Right hindlimb (tissue), 1 donor: ENCODE measurements at regions not wholly inside any gene's neighbourhood (a gene's known extent, or its start where the extent isn't known, plus 50 kb on each side); places are given as distances from the start of the nearest gene placed in this dataset.
A peak's percentile ranks its signal among the peaks of the same experiment; 100 is the strongest.
"Not testable (repeated sequence)": the region's sequence is repeated elsewhere in the genome, so short reads cannot be mapped to it uniquely, and the experiment has no call there.

Experiments
- DNase-seq: peaks from one replicate; pipeline ENCODE4 v3.0.0-alpha.2; 2018

DNA sequence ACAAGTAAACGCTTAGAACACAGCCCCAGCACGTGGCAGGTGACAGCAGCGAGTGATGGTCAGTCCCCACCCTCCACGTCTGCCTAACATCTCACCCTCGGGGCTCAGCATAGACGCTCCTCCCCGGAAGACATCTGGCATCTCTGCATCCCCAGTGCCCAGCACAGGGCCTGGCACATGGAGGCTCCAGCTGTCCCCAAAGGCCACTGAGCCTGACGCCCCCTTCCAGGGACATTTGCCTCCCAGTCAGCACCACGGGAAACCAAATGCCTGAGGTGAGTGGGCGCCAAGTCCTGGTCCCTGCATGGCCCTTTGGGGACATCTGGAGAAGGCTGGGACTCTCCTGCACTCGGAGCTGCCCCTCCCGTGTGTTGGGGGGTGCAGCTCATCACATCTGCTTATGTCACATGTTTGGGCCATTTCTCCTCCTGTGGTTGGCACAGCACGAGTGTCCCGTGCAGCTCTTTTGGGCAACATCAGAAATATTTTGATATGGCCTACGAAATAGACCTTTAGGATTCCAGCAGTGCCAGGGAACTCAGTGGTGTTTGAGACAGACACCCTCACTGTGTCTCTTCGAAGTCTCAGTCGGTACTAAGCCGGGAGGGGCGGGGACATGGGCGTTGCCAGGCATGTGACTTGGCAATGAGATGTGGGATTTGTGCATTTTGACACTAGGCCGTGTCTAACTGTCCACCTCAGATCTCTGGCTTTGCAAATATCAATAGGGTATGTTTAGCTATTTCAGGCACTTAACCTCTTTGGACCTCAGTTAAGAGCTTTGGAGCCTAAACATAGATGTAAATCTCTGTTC is 315.0 kb downstream of the PTPRU start:
- DNase-seq = no peak

DNA sequence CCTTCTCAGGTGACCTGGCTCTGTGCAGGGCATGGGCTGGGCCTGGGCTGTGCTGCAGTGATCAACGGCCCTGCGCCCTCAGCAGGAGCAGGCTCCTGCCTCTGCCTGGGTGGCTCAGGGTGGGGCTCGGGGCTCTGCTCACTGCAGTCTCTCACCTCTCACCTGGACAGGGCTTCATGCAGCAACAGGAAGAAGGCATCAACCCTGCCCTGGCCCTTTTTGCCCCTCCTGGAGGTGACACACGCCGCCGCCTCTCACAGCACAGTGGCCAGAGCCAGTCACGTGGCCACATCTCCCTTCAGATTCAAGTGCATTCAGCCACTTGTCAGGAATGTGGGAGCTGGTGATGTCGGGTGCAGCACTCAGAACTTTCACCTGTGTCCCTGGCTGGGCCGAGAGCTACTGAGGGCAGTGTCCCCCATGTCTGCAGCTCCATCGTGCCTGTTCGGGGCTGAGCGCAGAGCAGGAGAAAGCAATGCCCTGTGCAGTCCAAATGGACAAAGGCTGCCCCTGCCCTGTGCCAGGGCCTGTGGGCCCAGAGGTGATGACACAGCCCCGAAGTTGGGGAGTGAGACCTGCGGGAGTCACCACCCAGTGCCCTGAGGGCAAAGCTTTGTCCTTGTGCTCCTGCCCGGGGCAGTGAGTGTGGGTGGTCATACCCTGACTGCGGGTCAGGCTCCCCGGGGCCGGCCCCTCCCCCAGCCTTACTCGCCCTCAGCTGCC is 314.0 kb downstream of the PTPRU start:
- no peak for DNase-seq

DNA sequence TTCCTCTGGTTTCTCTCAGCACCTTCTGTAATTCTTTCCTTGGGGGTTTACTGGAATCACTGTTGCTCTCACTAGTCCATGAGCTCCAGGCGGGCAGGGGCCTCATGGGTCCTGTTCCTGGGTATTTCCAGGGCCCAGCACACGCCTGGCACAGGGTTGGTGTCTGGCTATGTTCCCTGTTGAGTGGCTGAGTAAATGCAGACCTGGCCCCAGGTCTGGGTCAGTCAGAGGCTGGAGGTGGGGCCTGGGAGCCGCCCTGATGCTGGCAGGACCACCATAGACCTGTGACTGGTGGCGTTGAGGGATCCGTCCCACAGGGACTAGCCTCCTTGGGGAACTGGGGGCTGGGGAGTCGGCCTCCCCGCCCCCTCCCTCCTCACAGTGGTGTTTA is 313.4 kb downstream of the PTPRU start:
- not testable (repeated sequence) for DNase-seq

DNA sequence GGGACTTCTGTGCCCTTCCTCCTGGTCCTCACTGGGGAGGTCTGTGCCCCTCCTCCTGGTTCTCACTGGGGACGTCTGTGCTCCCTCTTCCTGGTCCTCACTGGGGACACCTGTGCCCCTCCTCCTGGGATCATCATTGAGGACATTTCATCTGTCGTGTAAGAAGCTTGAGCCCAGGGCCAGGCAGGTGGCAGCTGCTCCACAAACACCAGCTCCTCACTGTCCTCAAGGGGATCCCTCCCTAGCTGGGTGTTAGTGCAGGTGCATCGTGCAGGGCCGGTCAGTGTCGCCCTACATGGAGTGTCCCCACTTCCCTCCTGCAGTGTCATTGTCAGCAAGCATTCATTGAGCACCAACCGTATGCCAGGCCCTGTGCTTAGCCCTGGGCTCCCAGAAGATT is 312.7 kb downstream of the PTPRU start:
- no peak for DNase-seq

DNA sequence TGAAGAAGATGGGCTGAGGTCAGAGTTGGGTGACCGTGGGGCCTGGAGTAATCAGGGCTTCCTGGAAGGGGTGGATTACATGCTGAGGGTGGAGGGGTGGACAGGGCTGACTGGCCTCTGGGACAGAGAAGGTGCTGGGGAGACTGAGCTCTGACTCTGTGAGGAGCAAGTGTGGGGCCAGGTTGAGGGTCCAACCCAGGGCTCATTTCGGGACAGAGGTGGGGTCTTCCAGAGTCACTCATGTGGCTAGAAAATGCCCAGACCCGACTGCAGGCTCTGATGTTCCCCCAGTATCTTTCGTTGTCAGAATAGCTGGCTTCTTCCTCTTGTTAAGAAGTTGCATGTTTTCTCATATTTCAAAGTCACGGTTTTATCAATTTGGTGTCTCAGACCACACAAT is 311.8 kb downstream of the PTPRU start:
- DNase-seq = no peak

DNA sequence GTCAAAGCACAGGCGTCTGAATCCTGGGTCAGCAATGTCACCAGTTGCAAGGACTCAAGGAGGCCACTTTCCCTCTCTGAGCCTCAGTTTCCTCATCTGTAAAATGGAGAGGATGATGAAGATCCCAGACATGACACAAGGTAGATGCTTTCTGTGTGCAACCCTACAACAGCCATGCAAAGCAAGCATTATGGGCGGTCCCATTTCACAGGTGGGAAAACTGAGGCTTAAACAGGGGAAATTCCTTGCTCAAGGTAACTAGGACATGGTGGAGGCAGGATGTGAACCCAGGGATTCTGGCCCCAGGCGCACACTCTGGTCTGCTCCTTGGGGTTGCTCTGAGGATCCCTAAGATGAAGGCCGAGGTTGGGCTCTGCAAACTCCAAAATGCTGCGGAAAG is 311.0 kb downstream of the PTPRU start:
- no peak for DNase-seq

DNA sequence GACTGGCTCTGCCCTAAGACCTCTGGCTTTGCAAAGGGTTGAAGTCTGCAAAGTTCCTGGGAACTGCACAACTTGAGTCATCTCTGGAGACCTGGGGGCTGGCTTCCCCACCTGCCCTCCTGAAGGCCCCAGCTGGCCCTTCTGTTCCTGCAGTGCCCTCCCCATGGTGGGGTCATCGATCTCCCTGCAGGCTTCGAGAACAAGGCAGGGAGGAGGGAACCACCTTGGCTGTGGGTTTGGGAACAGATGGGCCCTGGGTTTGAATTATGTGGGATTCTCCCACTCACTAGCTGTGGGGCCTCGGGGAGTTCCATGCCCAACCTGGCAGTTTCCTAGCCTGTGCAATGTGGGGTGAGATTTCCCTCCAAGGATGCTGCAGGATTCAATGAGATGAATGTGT is 310.2 kb downstream of the PTPRU start:
- DNase-seq = no peak

DNA sequence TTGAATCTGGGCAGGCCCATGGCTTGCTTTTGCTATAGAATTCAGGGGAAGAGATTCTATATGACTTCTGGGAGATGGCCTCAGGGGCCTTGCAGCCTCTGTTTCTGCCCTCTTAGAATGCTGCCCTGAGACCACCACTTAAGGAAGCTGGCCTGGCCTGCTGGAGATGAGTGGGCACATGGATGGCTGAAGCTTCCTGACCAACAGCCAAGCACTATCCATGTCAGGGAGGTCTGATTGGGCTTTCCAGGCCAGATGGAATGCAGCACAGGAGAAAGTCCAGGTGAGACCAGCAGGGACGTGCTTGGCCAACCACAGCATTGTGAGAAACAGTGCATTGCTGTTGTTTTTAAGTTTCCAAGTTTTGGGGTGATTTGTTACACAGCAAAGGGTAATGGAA is 308.1 kb downstream of the PTPRU start:
- DNase-seq = no peak

DNA sequence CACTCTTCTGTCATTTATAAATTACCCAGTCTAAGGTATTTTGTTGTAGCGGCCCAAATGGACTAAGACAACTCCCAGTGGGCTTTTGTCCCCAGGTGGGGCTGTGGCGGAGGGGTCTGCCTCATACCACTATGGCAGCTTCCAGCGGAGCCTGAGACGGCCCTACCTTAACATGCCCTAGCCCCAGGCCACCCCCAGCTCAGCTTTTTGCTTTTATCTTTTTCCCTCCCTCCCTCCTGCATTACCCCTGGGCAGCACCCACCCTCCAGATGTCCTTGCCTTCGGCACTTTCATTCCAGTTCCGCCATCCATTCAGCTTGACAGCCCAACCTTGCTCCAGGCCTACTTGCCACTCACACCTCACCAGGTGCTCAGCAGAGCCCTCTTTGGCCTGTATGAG is 307.3 kb downstream of the PTPRU start:
- no peak for DNase-seq

DNA sequence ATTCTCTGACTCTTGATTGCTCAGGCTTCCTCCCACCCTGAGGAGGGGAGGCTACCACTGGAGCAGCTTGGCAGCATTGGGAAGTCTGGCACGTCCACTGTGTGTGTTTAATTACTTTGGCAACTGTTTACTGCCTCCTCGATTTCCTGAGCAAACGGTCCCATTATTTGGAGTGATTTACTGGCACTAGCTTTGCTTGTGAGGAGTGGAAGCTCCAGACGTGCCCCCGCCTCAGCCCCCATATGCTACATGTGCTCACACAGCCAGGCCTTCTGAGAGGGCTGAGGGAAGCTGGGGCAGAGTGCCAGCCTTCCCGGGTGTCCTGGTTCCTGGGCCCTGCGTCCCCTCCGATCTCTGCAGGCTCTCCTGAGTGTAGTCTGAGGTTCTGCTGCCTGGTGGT is 306.2 kb downstream of the PTPRU start:
- DNase-seq = peak; percentile 31

DNA sequence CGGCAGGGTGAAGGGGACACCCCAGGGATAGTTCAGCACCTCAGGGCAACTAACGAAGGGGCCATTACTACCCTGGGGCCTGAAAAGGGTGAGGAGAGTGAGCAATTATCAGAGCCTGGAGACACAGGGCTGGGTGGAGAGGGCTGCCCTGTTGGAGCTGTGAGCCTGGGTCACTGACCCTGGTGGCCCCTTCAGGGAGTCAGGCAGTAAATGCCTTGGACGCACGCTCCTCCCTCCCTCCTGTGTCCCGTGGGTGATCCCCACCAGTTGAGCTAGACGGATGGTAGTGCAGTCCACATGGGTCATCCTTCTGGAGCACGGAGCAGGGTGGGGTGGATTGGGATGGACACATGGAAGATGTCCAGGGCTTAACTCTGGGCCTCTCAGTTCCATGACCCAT is 305.3 kb downstream of the PTPRU start:
- no peak for DNase-seq

DNA sequence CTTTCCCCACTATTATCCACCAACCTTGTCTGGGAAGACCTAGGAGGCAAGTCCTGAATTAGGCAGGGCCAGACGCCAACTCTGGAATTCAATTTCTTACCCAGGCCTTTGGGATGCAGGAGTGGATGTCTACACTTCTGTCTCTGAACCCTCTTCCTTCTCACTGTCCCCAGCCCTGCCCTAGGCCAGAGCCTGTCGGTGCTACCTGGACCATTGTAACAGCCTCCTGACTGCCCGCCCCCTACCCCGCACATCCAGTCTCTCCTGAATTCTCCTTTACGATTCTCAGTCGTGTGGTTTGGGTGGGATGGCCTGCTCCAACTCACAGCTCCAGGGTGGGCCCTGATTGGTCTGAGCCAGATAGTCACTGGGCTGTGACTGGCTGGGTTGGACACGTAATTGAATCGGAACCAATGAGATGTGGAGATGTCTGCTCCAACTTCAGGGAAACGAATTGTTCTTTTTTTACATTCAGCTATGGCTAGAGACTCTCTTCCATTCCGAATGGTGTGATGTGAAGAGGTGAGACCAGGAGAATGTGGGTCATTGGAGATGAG is 304.6 kb downstream of the PTPRU start:
- no peak for DNase-seq

DNA sequence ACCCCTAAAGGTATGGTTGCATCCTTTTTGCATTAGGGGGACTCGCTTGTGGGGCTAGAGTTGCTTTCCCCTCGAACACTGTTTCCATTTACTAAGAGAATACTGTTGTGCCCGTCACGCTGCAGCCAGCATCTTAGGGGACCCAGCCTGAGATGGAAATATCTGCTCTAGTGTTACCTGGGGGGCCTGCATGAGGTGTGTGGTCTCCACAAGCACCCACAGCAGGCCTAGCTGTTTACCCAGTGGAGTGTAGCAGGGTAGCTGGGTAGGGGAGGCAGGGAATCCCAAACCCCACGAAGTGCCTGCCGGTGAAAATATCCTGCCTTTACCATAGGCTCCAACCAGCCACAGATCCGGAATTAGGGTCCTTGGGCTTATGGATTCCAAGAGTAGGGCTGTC is 303.6 kb downstream of the PTPRU start:
- no peak for DNase-seq

DNA sequence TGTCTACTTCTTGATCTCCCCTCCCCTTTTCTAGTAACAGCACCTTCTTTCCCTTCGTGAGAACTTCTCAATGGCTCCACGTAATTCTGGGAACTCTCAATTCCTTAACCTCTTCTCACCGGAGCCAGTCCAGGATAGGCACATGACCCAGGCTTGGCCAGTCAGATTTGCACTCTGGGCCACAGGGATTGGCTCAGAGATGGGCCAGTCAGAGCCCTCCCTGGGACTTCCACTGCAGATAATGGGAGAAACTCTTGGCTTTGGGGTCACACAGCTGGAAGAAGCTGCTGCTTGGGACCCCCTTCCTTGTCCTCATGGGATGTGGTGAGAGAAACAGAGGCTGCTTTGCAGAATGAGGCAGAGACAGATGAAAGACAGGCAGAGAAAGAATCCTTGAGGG is 302.3 kb downstream of the PTPRU start:
- DNase-seq = no peak

DNA sequence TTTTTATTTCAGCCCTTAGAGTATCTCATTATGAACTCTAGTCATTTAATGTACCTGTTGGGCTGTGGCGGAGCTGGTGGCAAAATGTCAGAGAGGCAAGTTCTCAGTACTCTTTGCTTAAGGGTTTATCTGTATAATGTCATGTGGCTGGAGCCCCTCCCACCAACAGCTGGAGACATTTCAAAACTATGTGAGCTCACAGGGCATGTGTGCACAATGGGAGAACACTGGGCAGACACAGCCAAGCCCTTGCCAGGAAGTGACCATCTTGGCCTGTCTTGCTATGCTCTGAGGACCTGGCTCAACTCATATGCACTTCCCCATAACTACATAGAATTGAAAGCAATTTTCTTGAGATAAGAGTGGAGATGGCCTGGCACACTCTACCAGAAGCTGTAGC is 296.4 kb downstream of the PTPRU start:
- no peak for DNase-seq

DNA sequence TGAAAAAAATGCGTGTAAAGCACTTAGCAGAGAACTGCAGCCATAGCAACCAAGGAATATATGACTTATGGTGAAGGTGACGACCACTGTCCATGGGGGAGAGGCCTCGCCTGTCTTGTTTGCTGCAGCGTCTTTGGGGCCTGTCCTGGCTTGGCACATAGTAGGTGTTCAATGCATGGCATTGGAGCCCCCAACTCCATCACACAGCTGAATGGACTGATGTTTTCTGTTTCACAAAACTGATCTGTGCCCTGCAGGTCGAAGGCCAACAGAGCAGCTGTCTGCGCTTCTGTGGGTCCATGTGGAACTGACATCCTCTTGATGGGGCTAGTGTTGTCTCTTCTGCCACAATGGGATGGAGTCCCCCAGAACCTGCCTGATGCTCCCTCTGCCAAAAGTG is 296.0 kb downstream of the PTPRU start:
- no peak for DNase-seq

DNA sequence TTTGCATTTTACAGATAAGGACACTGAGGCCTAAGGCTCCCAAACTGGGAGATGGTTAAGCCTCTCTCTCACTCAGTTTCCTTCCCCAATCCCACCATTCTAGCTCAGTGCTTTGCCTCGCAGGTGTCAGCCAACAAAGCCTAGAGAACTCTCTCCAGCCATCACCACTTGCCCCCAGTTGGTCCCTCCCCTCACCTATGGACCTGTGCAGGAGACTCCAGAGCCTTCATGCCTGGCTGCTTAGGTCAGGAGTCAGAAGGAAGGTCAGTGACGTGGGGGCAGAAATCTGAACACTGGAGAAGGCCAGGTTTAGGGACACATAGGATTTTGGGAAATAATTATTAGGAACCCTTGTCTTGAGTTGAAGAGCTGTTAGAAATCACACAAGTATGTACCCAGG is 295.3 kb downstream of the PTPRU start:
- no peak for DNase-seq

DNA sequence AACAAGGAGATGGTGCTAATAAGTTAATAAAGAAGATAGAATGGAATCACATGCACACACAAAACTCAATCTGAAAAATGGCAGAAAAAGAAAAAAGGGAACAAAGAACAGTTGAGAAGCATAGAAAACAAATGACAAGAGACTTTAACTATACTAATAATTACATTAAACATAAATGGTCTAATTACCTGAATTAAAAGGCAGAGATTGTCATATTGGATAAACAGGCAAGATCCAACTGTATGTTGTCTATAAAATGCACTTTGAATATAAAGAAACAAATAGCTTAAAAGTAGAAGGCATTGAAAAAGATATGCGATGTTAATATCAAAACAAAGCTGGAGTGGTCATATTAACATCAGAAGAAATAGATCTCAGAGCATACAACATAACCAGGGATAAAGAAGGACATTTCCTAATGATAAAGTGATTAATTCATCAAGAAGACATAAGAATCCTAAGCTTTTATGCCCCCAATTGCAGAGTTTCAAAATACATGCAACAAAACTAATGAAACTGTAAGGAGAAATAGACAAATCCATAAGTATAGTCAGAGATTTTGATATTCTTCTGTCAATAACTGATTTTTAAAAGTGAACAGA is 293.5 kb downstream of the PTPRU start:
- DNase-seq = no peak

DNA sequence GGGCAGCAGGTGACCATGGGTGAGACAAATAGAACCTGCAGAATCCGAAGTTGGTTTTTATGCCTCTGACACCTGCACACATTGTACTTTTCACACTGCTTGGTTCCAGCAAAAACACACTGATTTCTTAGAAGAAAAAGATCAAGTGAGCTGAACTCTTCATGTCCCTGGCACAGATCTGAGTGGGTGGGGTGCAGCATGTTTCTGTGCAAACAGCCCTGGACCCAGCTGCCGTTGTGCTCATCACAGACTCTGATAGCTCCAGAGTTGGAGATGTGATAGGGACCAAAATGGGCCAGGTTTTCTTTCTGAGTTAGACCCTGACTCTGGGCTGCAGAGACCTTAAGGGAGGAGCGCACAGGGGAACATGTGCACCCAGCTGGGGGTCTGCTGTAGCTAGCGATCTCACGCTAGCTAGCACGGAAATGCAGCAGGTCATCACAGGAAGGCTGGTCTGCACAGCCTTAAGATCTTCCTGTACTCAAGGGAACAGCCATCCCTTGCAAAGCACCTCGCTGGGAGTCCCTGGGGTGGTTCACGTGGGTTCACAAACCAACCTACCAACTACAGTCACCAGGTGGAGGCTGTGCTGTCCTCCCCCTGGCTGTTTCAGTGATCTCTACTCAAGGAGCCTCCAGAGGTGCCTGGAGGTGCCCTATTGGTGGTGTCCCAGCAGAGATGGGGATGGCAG is 291.1 kb downstream of the PTPRU start:
- no peak for DNase-seq

DNA sequence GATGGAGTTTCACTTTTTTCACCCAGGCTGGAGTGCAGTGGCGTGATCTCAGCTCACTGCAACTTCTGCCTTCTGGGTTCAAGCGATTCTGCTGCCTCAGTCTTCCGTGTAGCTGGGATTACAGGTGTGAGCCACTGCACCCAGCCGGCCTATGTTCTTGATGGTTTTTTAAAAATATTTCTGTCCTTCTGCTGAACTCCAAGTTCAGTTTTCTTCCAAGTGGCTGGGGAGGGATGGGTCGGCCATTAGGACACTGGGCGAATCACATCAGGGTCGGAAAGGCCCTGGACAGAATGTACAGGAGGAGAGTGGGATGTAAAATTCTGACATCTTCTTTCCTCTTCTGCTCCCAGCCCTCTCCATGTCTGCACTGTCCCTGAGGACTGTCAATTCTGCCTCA is 289.6 kb downstream of the PTPRU start:
- DNase-seq = no peak

DNA sequence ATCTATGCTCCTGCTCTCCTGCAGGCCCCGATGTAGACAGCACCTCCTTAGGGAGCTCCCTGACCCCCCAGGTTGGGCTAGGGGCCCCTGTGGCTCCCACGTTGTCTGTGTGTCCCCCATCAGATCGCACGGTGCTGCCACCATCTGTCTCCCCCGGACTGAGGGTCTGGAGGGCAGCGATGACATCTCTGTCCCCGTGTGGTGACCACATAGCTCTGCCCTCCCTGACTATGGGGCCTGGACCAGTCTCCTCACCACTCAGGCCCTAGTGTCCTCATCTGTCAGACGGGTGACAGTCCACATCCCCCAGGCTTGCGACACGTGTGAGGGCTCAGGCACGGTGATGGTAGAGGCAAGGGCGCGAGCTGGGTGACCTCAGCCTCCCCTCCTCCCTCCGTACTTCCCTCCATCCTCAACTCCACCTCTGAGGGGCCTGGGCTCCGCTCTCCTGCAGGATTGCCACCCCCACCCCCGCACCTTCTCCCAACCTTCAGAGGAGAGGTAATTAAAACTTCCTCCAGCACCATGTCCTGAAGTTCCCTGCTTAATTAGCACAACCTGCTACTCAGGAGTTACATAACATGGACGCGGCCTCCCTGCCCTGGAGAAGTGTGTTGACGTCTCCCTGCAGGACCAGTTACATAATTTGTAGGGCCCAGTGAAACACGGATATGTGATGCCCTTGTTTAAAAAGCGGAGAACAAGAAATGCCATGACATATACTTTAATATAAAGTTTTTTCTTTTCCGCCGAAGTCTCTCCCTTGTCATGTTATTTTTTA is 288.2 kb downstream of the PTPRU start:
- no peak for DNase-seq

DNA sequence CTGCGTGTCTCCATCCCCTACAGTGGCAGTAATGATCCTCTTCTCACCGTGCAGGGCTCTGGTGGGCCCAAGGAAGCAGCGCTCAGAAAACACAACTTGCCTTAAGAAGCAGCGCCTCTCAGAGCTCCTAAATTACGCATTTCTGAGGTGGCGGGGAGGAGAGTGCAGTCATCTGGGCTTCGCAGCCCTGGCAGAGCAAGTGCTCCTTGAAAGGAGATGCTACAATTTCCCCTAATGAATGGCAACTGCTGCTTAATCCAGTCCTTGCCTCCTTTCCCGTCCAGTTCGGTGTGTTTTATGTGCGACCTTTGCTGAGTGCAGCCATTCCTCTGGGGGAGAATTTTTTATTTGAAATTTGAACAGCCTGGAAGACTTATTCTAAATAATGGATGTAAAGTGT is 287.3 kb downstream of the PTPRU start:
- DNase-seq = no peak

DNA sequence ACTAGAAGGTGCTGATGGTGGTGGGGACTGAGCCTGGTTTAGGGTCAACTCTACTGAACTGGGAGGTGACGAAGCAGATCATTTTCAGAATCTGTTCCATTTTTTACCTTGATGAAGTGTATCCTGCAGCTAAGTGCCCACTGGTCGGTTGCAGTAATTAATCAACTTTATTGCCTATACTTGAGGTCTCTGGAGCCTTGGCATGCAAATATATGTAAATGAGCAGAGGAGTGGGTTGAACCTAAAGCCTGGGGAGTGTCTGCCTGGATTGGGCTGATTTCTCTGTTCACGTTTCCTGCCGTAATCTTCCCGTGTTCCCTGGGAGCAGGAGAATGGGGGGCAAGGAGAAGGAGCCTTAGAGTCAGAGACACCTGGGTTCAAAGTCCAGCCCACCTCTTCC is 286.8 kb downstream of the PTPRU start:
- no peak for DNase-seq
